CD14-positive monocyte (primary cell): ENCODE measurements at regions not wholly inside any gene's neighbourhood (a gene's known extent, or its start where the extent isn't known, plus 50 kb on each side); places are given as distances from the start of the nearest gene placed in this dataset.

Experiments used
- DNase-seq, 3 donors: peaks; one replicate each; pipeline ENCODE4 v3.0.0-alpha.2; 2011 to 2022
- H2AFZ ChIP-seq: 2 replicates; pipeline ENCODE4 v1.6.0; 2012; ENCODE audit warnings: mild to moderate bottlenecking, low read depth, low read length, inconsistent platforms; ENCODE audit not compliant: insufficient read depth, poor library complexity, severe bottlenecking
- H3K27ac ChIP-seq, 2 donors: 1 replicate in 1 of 2; 2 replicates in 1 of 2; pipeline ENCODE4 v1.5.1; 2012 to 2013; ENCODE audit warnings: low read length in 2 of 2, control low read depth in 1 of 2, inconsistent platforms in 1 of 2, low read depth in 1 of 2, mild to moderate bottlenecking in 1 of 2
- H3K27me3 ChIP-seq, 2 donors: one replicate each; pipeline versions ENCODE4 v1.6.0 to v1.6.1; 2011 to 2013; ENCODE audit warnings: low read length in 2 of 2; ENCODE audit not compliant: control insufficient read depth in 2 of 2, insufficient read depth in 2 of 2
- H3K36me3 ChIP-seq, 2 donors: replicated peaks in 1 of 2; 1 replicate in 1 of 2; 2 replicates in 1 of 2; pipeline versions ENCODE4 v1.5.1 to v1.6.1; 2012 to 2013; ENCODE audit warnings: low read length in 2 of 2, control low read depth in 1 of 2, inconsistent platforms in 1 of 2, mild to moderate bottlenecking in 1 of 2; ENCODE audit not compliant: insufficient read depth in 2 of 2, control insufficient read depth in 1 of 2
- H3K4me1 ChIP-seq, 2 donors: 1 replicate in 1 of 2; 2 replicates in 1 of 2; pipeline versions ENCODE4 v1.5.1 to v1.6.1; 2012 to 2013; ENCODE audit warnings: low read length in 2 of 2, control low read depth in 1 of 2, inconsistent platforms in 1 of 2, mild to moderate bottlenecking in 1 of 2, moderate library complexity in 1 of 2; ENCODE audit not compliant: insufficient read depth in 2 of 2, control insufficient read depth in 1 of 2
- H3K4me2 ChIP-seq: replicated peaks from 2 replicates; pipeline ENCODE3; 2012; ENCODE audit warnings: low read length, moderate library complexity, mild to moderate bottlenecking; ENCODE audit not compliant: poor library complexity, severe bottlenecking; ENCODE audit errors: extremely low read depth
- H3K4me3 ChIP-seq, 3 experiments: fragments of 200-600 bp in 1 of 3; sonication (generic) in 1 of 3; replicated peaks in 1 of 3; 1 replicate in 2 of 3; 2 replicates in 1 of 3; pipeline ENCODE4 v1.5.1; 2011 to 2013; ENCODE audit warnings: low read length in 3 of 3, mild to moderate bottlenecking in 3 of 3, control low read depth in 2 of 3, low read depth in 2 of 3, inconsistent platforms in 1 of 3, moderate library complexity in 1 of 3
- H3K79me2 ChIP-seq: 2 replicates; pipeline ENCODE4 v1.6.0; 2012; ENCODE audit warnings: mild to moderate bottlenecking, control low read depth, inconsistent platforms, low read length, moderate library complexity; ENCODE audit not compliant: insufficient read depth
- H3K9ac ChIP-seq: 2 replicates; pipeline ENCODE4 v1.6.0; 2017; ENCODE audit warnings: low read length, mild to moderate bottlenecking; ENCODE audit not compliant: insufficient read depth, poor library complexity, severe bottlenecking
- H3K9me3 ChIP-seq, 2 donors: replicated peaks in 1 of 2; 1 replicate in 1 of 2; 2 replicates in 1 of 2; pipeline versions ENCODE4 v1.5.1 to v1.6.1; 2012 to 2013; ENCODE audit warnings: low read length in 2 of 2, control low read depth in 1 of 2; ENCODE audit not compliant: control insufficient read depth in 1 of 2, insufficient read depth in 1 of 2
- H4K20me1 ChIP-seq: 2 replicates; pipeline ENCODE4 v1.6.0; 2012; ENCODE audit warnings: mild to moderate bottlenecking, low read length, control low read depth, moderate library complexity; ENCODE audit not compliant: insufficient read depth
- H3K27ac Mint-ChIP-seq, 7 donors: one replicate each; pipeline ENCODE4 v1.8.0; 2020; ENCODE audit warnings: mild to moderate bottlenecking in 7 of 7, mixed read lengths in 7 of 7, moderate library complexity in 6 of 7, inconsistent platforms in 2 of 7
- H3K27me3 Mint-ChIP-seq, 3 donors: one replicate each; pipeline ENCODE4 v1.8.0; 2021 to 2022; ENCODE audit warnings: low read depth in 3 of 3, mild to moderate bottlenecking in 3 of 3, mixed read lengths in 3 of 3, moderate library complexity in 3 of 3, inconsistent platforms in 1 of 3
- H3K36me3 Mint-ChIP-seq, 2 donors: one replicate each; pipeline ENCODE4 v1.8.0; 2020; ENCODE audit warnings: mixed read lengths in 2 of 2, inconsistent platforms in 1 of 2, mild to moderate bottlenecking in 1 of 2
- H3K4me1 Mint-ChIP-seq: one replicate; pipeline ENCODE4 v1.8.0; 2020; ENCODE audit warnings: mild to moderate bottlenecking, mixed read lengths
- H3K4me3 Mint-ChIP-seq, 2 donors: one replicate each; pipeline ENCODE4 v1.8.0; 2020; ENCODE audit warnings: mild to moderate bottlenecking in 2 of 2, mixed read lengths in 2 of 2, moderate library complexity in 1 of 2
- H3K9me3 Mint-ChIP-seq, 7 donors: one replicate each; pipeline ENCODE4 v1.8.0; 2020 to 2022; ENCODE audit warnings: mixed read lengths in 7 of 7, mild to moderate bottlenecking in 6 of 7, moderate library complexity in 6 of 7, inconsistent platforms in 2 of 7
- WGBS: methylation state at CpG from one replicate; pipeline ENCODE4 v1.1.5; 2013; ENCODE audit warnings: missing lambda C conversion rate; ENCODE audit not compliant: insufficient coverage; 5-methylcytosine and 5-hydroxymethylcytosine counted together
- intact Hi-C, 2 donors: fragments of 100-400 bp; cut with micrococcal nuclease; formaldehyde crosslinking; loops; one replicate each; pipeline versions ENCODE4 v1.15.0 to v1.15.1; 2023
- TF ChIP-seq, protein P1 (sequence below): fragments of 200-600 bp; IDR thresholded peaks from one replicate; pipeline ENCODE4 v1.8.0; 2022; ENCODE audit warnings: antibody characterized with exemption, mild to moderate bottlenecking

DNA sequence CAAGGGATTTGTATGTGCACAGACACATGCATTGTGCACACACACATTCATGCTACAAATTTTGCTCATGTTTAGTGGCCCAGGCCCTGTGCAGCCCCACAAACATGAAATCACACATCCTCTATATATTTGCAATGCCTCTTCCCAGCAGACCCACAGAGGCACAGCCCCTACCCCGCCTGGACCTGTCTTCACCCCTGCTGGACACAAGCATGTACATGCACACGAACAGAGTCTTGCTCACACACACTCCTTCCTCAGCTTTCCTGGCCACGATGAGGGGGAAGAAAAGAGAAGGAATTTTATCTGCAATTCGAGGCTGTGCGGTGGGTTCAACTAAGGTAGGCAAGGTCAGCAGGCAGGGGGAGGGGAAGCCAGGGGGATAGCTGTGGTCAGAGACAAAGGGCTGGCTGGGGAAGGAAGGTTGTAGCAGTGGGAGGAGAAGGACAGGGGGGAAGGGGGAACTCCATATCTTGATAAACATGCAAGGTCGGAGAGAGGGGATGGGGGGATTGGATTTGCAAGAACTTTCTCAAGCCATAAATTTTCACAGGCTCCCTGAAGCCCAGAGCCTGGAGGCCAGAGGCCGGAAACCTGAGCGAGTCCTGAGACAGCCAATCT is 156.4 kb downstream of the EFNB1 start:
- Mint-ChIP-seq H3K27me3 (peaks cover 0 to 6% (median 3%) of the 10 kb centered on the region in 3 donors), H3K27ac (no peak overlapping the region), H3K36me3 (no peaks in the 10 kb centered on the region), H3K4me1 (peaks cover 11% of the 10 kb centered on the region), H3K4me3 (no peak overlapping the region), H3K9me3 (peaks cover 0 to 9% (median 2%) of the 10 kb centered on the region in 7 donors)
- Histone ChIP-seq H3K79me2 (no peaks in the 10 kb centered on the region), H3K27me3 (no peaks in the 10 kb centered on the region), H3K9me3 (no peaks in the 10 kb centered on the region), H3K4me2 (no peak overlapping the region), H3K4me1 (peaks cover 0 to 6% of the 10 kb centered on the region in 2 donors), H3K36me3 (no peaks in the 10 kb centered on the region), H3K4me3 (no peak overlapping the region), H4K20me1 (no peaks in the 10 kb centered on the region), H3K27ac (no peak overlapping the region), H2AFZ (no peak overlapping the region), H3K9ac (no peak overlapping the region)
- WGBS = 80% methylated on average over 1 of the region's 8 CpGs
- TF ChIP-seq, protein P1, sequence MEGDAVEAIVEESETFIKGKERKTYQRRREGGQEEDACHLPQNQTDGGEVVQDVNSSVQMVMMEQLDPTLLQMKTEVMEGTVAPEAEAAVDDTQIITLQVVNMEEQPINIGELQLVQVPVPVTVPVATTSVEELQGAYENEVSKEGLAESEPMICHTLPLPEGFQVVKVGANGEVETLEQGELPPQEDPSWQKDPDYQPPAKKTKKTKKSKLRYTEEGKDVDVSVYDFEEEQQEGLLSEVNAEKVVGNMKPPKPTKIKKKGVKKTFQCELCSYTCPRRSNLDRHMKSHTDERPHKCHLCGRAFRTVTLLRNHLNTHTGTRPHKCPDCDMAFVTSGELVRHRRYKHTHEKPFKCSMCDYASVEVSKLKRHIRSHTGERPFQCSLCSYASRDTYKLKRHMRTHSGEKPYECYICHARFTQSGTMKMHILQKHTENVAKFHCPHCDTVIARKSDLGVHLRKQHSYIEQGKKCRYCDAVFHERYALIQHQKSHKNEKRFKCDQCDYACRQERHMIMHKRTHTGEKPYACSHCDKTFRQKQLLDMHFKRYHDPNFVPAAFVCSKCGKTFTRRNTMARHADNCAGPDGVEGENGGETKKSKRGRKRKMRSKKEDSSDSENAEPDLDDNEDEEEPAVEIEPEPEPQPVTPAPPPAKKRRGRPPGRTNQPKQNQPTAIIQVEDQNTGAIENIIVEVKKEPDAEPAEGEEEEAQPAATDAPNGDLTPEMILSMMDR = no peak
- no peak for DNase-seq
- intact Hi-C loops = no loop called here

DNA sequence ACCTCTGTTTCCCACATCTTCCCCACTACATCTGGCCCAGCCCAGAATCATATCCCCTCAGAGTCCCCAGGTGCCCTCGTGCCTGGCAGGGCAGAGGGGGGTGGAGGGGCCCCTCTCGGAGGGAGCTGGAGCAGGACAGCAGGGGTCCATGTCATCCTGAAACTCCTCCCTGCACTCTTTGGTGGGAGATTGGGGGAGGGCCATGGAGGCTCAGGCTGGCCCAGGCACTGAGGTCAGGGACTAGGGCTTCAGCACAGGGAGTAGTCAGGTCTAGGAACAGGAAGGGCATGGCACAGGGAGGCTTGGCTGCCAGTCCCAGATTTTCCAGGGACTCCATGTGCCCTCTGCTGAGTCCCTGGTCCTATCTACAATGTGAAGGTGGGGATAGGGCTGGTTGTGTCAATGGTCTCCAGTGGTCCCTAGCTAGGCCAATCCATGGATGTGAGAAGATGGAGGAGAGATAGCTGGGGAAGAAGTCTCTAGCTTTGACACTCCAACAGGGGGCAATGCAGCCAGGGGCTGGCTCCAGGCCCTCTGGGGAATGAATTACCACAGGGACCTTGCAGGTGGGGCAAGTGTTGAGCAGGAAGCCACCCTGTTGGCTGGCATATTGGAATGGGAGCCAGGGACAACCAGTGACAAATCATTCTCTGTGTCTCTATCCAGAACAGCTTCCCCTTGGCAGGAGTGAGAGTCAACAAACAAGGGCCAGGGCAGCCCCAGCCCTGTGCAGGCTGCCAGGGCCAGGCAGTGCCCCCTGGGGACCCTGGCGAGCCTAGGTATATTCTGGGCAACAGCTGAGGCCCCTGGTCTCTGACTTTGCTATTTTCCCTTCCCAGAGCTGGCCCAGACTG is 154.4 kb downstream of the EFNB1 start:
- Histone ChIP-seq H3K27me3 (no peaks in the 10 kb centered on the region), H3K9ac (no peak overlapping the region), H4K20me1 (no peaks in the 10 kb centered on the region), H3K4me3 (no peak overlapping the region), H3K27ac (no peak overlapping the region), H2AFZ (no peak overlapping the region), H3K4me1 (peaks cover 0 to 6% of the 10 kb centered on the region in 2 donors), H3K4me2 (no peak overlapping the region), H3K36me3 (no peaks in the 10 kb centered on the region), H3K79me2 (no peaks in the 10 kb centered on the region), H3K9me3 (no peaks in the 10 kb centered on the region)
- H3K36me3 Mint-ChIP-seq = no peaks in the 10 kb centered on the region
- peaks cover 0 to 6% (median 4%) of the 10 kb centered on the region in 3 donors for H3K27me3 Mint-ChIP-seq
- no peak for DNase-seq
- H3K9me3 Mint-ChIP-seq = peaks cover 0 to 6% (median 0%) of the 10 kb centered on the region in 7 donors
- WGBS = no CpG with 5 or more reads among the region's 3 CpGs
- H3K4me3 Mint-ChIP-seq = no peak overlapping the region
- H3K27ac Mint-ChIP-seq = no peak overlapping the region
- intact Hi-C loops = no loop called here
- H3K4me1 Mint-ChIP-seq = peaks cover 8% of the 10 kb centered on the region
- TF ChIP-seq, protein P1 = no peak
